Testis (tissue), 2 donors: ENCODE measurements at regions not wholly inside any gene's neighbourhood (a gene's known extent, or its start where the extent isn't known, plus 50 kb on each side); places are given as distances from the start of the nearest gene placed in this dataset.

Experiments
- DNase-seq: peaks from one replicate; pipeline ENCODE4 v3.0.0-alpha.2; 2019
- H3K27ac ChIP-seq, 2 donors: fragments of 200-600 bp; sonication (generic); one replicate each; pipeline ENCODE4 v1.5.1; 2019
- H3K27me3 ChIP-seq: fragments of 200-600 bp; sonication (generic); one replicate; pipeline ENCODE4 v1.5.1; 2019
- H3K36me3 ChIP-seq: fragments of 200-600 bp; sonication (generic); one replicate; pipeline ENCODE4 v1.5.1; 2017; ENCODE audit warnings: low read depth; ENCODE audit errors: missing control alignments
- H3K4me1 ChIP-seq: fragments of 200-600 bp; sonication (generic); one replicate; pipeline ENCODE4 v1.5.1; 2019
- H3K4me3 ChIP-seq, 2 donors: fragments of 200-600 bp; sonication (generic); one replicate each; pipeline ENCODE4 v1.5.1; 2017 to 2019
- H3K9me3 ChIP-seq: fragments of 200-600 bp; sonication (generic); one replicate; pipeline ENCODE4 v1.5.1; 2017
- POLR2A ChIP-seq: fragments of 450-650 bp; IDR thresholded peaks from one replicate; pipeline ENCODE4 v1.6.1; 2017; ENCODE audit warnings: antibody characterized with exemption, mild to moderate bottlenecking, moderate library complexity
- WGBS, 2 donors: methylation state at CpG; one replicate each; pipeline ENCODE4 v1.1.5; 2018; 5-methylcytosine and 5-hydroxymethylcytosine counted together
- intact Hi-C: fragments of 100-400 bp; cut with DNase I; formaldehyde crosslinking; loops from one replicate; pipeline ENCODE4 v1.15.1; 2023; ENCODE audit warnings: low total_unique reads
- TF ChIP-seq, protein P1 (sequence below), 3 experiments: fragments of 450-650 bp in 2 of 3; fragments of 200-600 bp in 1 of 3; sonication (generic) in 1 of 3; IDR thresholded peaks; one replicate each; pipeline ENCODE4 v1.5.1; 2016 to 2019; ENCODE audit warnings: antibody characterized with exemption in 3 of 3, mild to moderate bottlenecking in 2 of 3, moderate library complexity in 1 of 3

DNA sequence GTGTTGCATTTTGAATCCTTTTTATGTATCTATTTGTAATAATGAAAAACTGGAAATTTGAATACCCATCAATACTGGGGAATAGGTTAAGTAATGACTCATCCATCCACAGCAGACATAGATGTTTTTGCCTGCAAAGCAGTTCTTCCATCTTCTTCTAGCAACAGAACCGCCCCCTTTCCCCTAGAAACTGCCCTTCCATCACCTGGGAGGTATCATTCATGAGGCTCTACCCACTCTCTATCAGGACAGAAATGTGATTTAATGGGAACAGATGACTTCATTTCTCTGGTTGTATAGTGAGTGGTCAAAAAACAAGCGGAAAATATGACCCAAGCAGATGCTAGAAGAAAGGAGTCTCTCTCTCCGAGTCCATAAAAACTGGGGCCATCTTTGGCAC lies 532.8 kb downstream of the UQCRFS1 start:
- intact Hi-C loops, result no loop called here
- Histone ChIP-seq H3K9me3 (no peaks in the 10 kb centered on the region), H3K4me3 (no peak overlapping the region), H3K27ac (no peak overlapping the region), H3K4me1 (no peaks in the 10 kb centered on the region), H3K27me3 (no peaks in the 10 kb centered on the region), H3K36me3 (no peaks in the 10 kb centered on the region)
- 87 to 94% methylated on average over 3 of the region's 3 CpGs for WGBS, 2 donors
- no peak for TF ChIP-seq POLR2A
- TF ChIP-seq, protein P1, sequence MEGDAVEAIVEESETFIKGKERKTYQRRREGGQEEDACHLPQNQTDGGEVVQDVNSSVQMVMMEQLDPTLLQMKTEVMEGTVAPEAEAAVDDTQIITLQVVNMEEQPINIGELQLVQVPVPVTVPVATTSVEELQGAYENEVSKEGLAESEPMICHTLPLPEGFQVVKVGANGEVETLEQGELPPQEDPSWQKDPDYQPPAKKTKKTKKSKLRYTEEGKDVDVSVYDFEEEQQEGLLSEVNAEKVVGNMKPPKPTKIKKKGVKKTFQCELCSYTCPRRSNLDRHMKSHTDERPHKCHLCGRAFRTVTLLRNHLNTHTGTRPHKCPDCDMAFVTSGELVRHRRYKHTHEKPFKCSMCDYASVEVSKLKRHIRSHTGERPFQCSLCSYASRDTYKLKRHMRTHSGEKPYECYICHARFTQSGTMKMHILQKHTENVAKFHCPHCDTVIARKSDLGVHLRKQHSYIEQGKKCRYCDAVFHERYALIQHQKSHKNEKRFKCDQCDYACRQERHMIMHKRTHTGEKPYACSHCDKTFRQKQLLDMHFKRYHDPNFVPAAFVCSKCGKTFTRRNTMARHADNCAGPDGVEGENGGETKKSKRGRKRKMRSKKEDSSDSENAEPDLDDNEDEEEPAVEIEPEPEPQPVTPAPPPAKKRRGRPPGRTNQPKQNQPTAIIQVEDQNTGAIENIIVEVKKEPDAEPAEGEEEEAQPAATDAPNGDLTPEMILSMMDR (IDR thresholded peaks at IDR 0.05), result no peak
- DNase-seq, result no peak

DNA sequence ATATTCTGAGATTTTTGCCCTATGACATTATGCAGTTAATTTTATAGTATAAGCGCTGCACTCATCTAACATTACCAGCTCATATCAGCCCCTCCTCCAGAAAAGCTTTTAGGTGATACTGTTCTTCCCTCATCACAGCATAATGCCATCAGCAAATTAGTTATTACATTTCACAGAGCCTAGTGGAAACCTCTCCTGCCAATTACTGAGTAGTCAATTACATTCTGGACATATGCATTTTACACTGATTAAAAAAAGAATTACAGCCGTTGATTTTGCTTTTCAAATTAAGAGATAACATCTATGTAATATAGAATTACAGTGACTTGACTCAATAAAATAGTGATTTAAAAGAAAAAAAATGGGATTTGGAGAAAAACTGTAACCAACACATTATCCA lies 542.1 kb downstream of the UQCRFS1 start:
- Histone ChIP-seq H3K4me1 (no peaks in the 10 kb centered on the region), H3K9me3 (no peaks in the 10 kb centered on the region), H3K27ac (no peak overlapping the region), H3K4me3 (no peak overlapping the region), H3K27me3 (no peaks in the 10 kb centered on the region), H3K36me3 (no peaks in the 10 kb centered on the region)
- no peak for DNase-seq
- 47 to 66% methylated on average over 2 of the region's 2 CpGs for WGBS, 2 donors
- intact Hi-C loops, result no loop called here
- TF ChIP-seq, protein P1 (IDR thresholded peaks at IDR 0.05), result no peak
- TF ChIP-seq POLR2A, result no peak

DNA sequence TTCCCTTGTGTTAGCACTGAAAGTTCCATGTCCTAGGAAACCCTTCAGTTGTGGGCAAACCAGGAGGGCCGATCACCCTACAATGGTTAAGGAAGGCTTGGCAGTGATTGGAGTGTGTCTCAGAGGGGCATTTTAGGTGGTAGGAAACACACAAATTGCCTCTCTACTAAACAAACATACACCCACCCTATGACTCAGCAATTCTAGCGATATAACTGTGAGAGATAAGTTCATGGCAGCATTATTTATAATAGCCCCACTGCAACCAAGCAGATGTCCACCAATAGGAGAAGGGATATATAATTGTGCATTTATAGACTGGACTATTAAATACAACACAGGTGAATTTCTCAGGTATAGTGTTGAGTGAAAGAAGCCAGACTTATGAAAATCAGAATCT lies 543.1 kb downstream of the UQCRFS1 start:
- DNase-seq, result no peak
- Histone ChIP-seq H3K9me3 (no peaks in the 10 kb centered on the region), H3K36me3 (no peaks in the 10 kb centered on the region), H3K4me1 (no peaks in the 10 kb centered on the region), H3K4me3 (no peak overlapping the region), H3K27me3 (no peaks in the 10 kb centered on the region), H3K27ac (no peak overlapping the region)
- WGBS, 2 donors, result 78 to 82% methylated on average over 2 of the region's 2 CpGs
- intact Hi-C loops, result loop anchor here (10.0 kb wide), 1 partner anchor 485 kb away; no protein-coding TSS in a partner anchor
- TF ChIP-seq, protein P1 (IDR thresholded peaks at IDR 0.05), result no peak
- TF ChIP-seq POLR2A, result no peak

DNA sequence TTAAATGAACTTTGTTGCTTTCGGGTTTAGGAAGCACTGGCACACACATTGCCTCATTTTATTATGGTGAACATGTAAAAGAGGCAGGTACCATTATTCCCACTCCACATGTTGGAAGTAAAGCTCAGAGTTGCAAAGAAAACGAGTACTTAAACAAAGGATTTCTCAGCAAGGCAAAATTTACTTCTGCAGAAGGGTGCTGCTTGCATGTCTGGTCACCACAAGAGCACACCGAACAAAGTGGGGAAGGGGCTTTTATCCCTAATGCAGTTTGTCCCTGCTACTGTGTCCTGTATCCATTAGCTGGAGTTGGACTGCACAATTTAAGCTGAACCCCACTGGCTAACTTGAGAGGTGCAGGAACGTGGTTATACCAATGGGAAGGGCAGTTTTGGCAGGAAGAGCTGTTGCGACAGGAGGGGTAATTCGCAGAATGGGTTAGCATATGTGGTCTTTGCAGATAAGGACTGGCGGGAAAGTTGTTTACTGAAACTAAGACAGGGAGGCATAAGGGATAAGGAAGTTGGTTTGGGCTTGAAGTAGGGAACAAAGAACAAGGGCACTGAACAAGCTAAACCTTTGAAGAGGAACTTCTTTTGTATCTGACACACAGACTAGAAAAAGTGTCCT lies 545.5 kb downstream of the UQCRFS1 start:
- Histone ChIP-seq H3K36me3 (no peaks in the 10 kb centered on the region), H3K27ac (no peak overlapping the region), H3K4me3 (no peak overlapping the region), H3K9me3 (no peaks in the 10 kb centered on the region), H3K27me3 (no peaks in the 10 kb centered on the region), H3K4me1 (no peaks in the 10 kb centered on the region)
- WGBS, 2 donors, result 88 to 91% methylated on average over 7 of the region's 7 CpGs
- no peak for DNase-seq
- intact Hi-C loops, result loop anchor here (10.0 kb wide), 1 partner anchor 487 kb away; no protein-coding TSS in a partner anchor
- TF ChIP-seq, protein P1 (IDR thresholded peaks at IDR 0.05), result no peak

DNA sequence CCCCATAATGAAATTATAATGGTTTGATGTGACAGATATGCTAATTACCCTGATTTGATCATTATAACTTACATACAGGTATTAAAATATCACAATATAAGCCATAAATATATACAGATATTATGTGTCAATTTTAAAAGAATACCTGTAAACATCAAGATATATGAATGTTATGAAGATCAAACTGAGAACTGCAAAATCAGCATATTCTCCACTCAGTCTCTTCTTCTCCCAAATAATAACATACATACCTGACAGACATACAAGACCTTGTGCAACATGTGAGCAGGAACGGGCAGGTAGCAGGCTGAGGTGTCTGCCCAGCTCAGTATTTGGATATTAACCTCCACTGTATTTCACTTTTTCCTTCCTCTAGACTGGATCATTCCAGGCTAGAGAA lies 547.2 kb downstream of the UQCRFS1 start:
- H3K36me3 ChIP-seq, result no peaks in the 10 kb centered on the region
- WGBS, 2 donors, result 87 to 91% methylated on average over 1 of the region's 1 CpG
- H3K9me3 ChIP-seq, result no peaks in the 10 kb centered on the region
- intact Hi-C loops, result loop anchor here (10.0 kb wide), 1 partner anchor 489 kb away; no protein-coding TSS in a partner anchor
- TF ChIP-seq POLR2A, result no peak
- TF ChIP-seq, protein P1 (IDR thresholded peaks at IDR 0.05), result no peak
- DNase-seq, result no peak
- no peaks in the 10 kb centered on the region for H3K4me1 ChIP-seq
- no peak overlapping the region for H3K4me3 ChIP-seq
- H3K27ac ChIP-seq, result no peak overlapping the region
- H3K27me3 ChIP-seq, result no peaks in the 10 kb centered on the region
